AG09309 (cell line): ENCODE measurements at regions not wholly inside any gene's neighbourhood (a gene's known extent, or its start where the extent isn't known, plus 50 kb on each side); places are given as distances from the start of the nearest gene placed in this dataset.

Source experiments
- DNase-seq: peaks from one replicate; pipeline ENCODE4 v3.0.0-alpha.2; 2010; ENCODE audit warnings: low read depth
- H3K4me3 ChIP-seq: 2 replicates; pipeline ENCODE4 v1.5.1; 2011; ENCODE audit warnings: mild to moderate bottlenecking, low read depth, low read length, moderate library complexity; ENCODE audit not compliant: control insufficient read depth
- TF ChIP-seq, protein P1 (sequence below): IDR thresholded peaks from 2 replicates; pipeline ENCODE4 v1.5.1; 2011; ENCODE audit warnings: mild to moderate bottlenecking, low read depth, low read length, inconsistent platforms; ENCODE audit not compliant: insufficient read depth, control insufficient read depth; ENCODE audit errors: missing control alignments

DNA sequence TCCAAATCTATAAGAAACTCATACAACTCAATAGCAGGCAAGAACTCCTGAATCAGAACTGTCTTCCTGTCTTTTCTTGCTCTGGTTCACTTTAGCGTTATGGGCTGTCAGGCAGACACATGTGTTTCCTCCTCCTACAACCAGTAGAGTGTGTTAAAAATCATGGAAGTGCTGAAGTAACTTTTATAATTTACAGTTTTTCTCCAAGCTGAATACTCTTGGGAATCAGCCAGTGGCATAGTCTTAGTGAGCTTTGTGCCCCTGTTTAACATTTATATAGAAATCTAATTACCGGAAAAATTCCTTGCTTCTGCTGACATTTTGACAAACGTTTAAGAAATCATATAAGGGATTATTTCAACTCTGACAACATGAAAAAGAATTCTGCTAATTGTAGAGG, 113.1 kb upstream of the RGS18 start:
- no peak overlapping the region for H3K4me3 ChIP-seq
- TF ChIP-seq, protein P1, sequence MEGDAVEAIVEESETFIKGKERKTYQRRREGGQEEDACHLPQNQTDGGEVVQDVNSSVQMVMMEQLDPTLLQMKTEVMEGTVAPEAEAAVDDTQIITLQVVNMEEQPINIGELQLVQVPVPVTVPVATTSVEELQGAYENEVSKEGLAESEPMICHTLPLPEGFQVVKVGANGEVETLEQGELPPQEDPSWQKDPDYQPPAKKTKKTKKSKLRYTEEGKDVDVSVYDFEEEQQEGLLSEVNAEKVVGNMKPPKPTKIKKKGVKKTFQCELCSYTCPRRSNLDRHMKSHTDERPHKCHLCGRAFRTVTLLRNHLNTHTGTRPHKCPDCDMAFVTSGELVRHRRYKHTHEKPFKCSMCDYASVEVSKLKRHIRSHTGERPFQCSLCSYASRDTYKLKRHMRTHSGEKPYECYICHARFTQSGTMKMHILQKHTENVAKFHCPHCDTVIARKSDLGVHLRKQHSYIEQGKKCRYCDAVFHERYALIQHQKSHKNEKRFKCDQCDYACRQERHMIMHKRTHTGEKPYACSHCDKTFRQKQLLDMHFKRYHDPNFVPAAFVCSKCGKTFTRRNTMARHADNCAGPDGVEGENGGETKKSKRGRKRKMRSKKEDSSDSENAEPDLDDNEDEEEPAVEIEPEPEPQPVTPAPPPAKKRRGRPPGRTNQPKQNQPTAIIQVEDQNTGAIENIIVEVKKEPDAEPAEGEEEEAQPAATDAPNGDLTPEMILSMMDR = no peak
- DNase-seq = no peak

DNA sequence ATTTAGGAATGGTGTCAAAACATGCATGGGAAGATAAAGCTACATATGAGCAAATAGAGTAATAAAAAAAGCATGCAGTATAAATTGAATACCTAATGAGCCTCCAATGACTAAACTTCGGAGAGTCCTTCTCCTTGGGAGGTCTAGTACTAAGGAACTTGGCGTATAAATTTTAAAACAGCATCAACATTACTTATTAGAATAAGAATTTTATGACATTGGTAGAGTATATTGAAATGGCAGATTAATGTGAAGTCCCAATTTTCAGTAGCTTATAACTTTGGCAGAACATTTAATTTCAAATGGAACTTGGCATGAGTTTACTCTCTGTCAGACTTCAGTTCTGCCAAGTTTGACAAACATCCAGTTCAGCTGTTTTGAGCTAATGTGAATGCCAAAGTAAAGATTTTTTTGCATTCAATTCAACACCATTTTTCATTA, 104.7 kb upstream of the RGS18 start:
- no peak overlapping the region for H3K4me3 ChIP-seq
- no peak for DNase-seq
- TF ChIP-seq, protein P1 = no peak

DNA sequence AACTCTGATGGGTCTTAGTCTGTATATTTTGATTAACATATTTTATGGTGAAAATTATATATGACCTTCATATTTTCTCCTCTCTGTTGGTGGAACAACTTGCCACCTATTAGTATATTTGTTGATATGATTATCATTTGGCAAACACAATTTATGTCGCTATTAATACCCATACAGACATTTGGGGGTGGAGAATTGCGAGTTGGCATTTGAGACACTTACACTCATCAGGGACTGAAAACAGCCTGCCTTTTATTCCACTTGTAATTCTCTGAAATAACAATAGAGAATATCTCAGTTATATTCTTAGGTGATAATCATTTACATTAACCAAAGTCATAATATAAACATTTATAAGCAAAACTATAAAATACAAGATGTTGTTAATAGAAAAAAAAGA, 100.5 kb upstream of the RGS18 start:
- TF ChIP-seq, protein P1 = no peak
- DNase-seq = no peak
- no peak overlapping the region for H3K4me3 ChIP-seq

DNA sequence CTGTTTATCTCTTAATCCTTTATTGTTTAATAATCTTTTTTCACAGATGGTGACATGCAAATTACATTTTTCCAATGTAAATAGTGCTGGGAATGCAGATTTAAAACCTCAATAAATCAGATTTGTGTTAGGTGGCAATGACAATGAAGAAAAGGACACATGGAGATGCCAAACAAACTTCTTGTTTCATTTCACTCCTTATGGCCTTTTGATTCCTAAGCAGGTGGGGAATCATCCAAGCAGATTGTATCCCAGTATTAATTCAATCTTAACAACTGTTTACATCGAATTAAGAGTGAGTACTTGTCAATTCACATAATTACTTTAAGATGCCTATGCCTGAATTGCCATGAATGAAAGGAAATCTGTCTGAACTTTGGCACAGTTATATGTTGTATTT, 98.9 kb upstream of the RGS18 start:
- TF ChIP-seq, protein P1 = no peak
- no peak for DNase-seq
- no peak overlapping the region for H3K4me3 ChIP-seq

DNA sequence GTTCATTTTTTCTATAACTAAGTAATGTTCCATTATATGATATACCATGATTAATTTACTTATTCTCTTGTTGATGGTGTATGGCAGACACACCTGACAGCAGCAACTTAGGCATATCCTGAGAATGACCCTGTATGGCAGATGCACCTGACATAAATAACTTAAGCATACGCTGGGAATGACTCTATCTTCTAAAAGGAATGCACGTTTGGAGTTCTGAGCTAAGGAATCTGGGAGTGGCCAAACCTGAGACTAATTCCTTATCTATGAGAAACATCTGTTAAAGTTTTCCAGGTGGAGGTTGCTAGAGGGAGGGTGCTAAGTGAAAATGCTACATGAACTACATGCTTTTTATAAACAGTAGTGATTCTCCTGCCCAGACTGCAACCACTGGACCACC, 96.7 kb upstream of the RGS18 start:
- TF ChIP-seq, protein P1 = no peak
- no peak for DNase-seq

DNA sequence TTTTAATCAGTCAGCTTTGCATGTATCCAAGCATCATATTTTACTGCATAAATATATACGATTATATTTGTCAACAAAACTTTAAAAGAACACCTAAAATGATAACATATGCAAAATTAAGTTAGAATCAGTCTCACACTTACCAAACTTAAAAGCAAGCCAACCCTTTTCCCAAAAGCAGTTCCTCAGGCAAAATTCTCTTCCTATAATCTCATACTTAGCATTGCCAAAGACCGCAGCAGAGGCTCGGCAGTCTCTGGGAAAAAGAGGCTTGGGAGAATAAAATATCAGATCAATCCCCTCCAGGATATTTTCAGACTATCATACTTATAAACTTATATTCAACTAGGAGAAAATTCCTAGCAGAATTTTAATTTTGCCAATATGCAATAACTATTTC, 93.2 kb upstream of the RGS18 start:
- TF ChIP-seq, protein P1 = no peak
- DNase-seq = no peak
- H3K4me3 ChIP-seq = no peak overlapping the region

More for the DNA sequence above, 96.7 kb upstream of the RGS18 start:
- H3K4me3 ChIP-seq = no peak overlapping the region

DNA sequence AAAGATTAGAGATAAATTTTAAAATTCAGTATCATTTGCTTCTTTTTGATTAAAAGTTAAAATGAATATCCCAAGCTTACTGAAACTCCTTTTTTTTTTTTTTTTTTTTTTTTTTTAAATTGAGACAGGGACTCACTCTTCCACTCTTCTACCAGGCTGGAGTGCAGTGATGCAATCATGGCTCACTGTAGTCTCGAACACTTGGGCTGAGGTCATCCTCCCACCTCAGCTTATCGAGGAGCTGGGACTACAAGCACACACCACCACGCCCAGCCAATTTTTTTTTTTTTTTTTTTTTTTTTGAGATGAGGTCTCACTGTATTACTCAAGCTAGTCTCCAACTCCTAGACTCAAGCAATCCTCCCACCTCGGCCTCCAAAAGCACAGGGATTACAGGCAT, 92.1 kb upstream of the RGS18 start:
- no peak for DNase-seq
- TF ChIP-seq, protein P1 = no peak
- H3K4me3 ChIP-seq = no peak overlapping the region
